Activated T-helper 17 cell treated with anti-CD3 and anti-CD28 coated beads, Interleukin-2, amount 50 U/mL, for 72 hours (primary cell): ENCODE measurements at regions not wholly inside any gene's neighbourhood (a gene's known extent, or its start where the extent isn't known, plus 50 kb on each side); places are given as distances from the start of the nearest gene placed in this dataset.
A peak's percentile ranks its signal among the peaks of the same experiment; 100 is the strongest.

Experiments used
- ATAC-seq: fragments of 150-1000 bp; cut with Tn5 transposase; replicated peaks from 2 replicates; pipeline ENCODE4 v1.10.0; 2021; ENCODE audit warnings: mild to moderate bottlenecking, moderate library complexity
- H3K27ac Mint-ChIP-seq: one replicate; pipeline ENCODE4 v1.8.0; 2022; ENCODE audit warnings: mixed read lengths
- H3K27me3 Mint-ChIP-seq: one replicate; pipeline ENCODE4 v1.8.0; 2022; ENCODE audit warnings: mixed read lengths
- H3K36me3 Mint-ChIP-seq: one replicate; pipeline ENCODE4 v1.8.0; 2022; ENCODE audit warnings: low read depth, mild to moderate bottlenecking, mixed read lengths
- H3K4me1 Mint-ChIP-seq: one replicate; pipeline ENCODE4 v1.8.0; 2022; ENCODE audit warnings: mixed read lengths
- H3K4me3 Mint-ChIP-seq: one replicate; pipeline ENCODE4 v1.8.0; 2022; ENCODE audit warnings: mild to moderate bottlenecking, mixed read lengths
- H3K9me3 Mint-ChIP-seq: one replicate; pipeline ENCODE4 v1.8.0; 2022; ENCODE audit warnings: mixed read lengths

DNA sequence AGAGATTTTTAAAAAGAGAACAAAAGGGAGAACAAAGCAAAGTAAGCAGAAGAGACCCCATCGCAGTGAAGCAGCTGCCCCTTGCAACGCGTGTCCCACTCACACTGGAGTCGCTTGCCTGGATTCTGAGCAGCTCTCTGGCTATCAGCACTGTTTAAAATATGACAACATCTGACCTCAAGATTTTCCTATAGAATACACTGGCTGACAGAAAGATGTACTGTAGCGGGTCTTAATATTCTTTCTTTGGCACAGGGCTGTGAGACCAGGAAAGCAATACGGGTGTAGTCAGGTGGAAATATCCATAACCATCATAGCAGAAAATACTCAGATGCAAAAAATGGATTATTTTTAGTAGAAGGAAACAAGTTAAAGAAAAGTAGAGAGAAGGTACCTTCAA, 125.7 kb upstream of the TNS3 start:
- H3K9me3 Mint-ChIP-seq, result no peaks in the 10 kb centered on the region
- H3K27me3 Mint-ChIP-seq, result no peaks in the 10 kb centered on the region
- ATAC-seq, result no peak
- H3K36me3 Mint-ChIP-seq, result no peaks in the 10 kb centered on the region
- H3K27ac Mint-ChIP-seq, result no peak overlapping the region
- H3K4me3 Mint-ChIP-seq, result no peak overlapping the region
- no peaks in the 10 kb centered on the region for H3K4me1 Mint-ChIP-seq

DNA sequence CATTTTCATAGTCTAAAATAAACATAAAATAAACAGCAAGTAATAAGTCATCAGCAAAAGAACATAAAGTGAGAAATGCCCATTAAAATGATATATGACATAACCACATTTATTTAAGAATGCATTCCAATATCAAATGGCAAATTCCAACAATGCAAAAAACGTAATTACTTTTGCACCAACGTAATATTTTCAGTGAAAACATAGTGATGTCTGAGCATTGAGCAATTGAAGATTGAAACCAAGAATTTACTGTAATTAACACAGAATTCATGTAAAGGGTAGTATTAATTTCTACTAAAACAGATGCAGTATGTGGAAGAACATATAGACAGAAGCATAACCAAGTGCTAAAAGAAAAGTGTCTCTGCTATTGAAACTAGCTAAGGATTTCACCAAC, 123.0 kb upstream of the TNS3 start:
- Mint-ChIP-seq H3K27ac (no peak overlapping the region), H3K36me3 (no peaks in the 10 kb centered on the region)

GRCh38 chr7:47702080-47702479, 120.2 kb upstream of the TNS3 start:
- no peaks in the 10 kb centered on the region for H3K36me3 Mint-ChIP-seq
- no peak overlapping the region for H3K27ac Mint-ChIP-seq
- ATAC-seq, result no peak
- no peaks in the 10 kb centered on the region for H3K9me3 Mint-ChIP-seq
- no peaks in the 10 kb centered on the region for H3K27me3 Mint-ChIP-seq
- no peaks in the 10 kb centered on the region for H3K4me1 Mint-ChIP-seq
- H3K4me3 Mint-ChIP-seq, result no peak overlapping the region

More for the DNA sequence above, 123.0 kb upstream of the TNS3 start:
- Mint-ChIP-seq H3K4me1 (no peaks in the 10 kb centered on the region), H3K27me3 (no peaks in the 10 kb centered on the region), H3K9me3 (no peaks in the 10 kb centered on the region), H3K4me3 (no peak overlapping the region)
- ATAC-seq, result no peak

DNA sequence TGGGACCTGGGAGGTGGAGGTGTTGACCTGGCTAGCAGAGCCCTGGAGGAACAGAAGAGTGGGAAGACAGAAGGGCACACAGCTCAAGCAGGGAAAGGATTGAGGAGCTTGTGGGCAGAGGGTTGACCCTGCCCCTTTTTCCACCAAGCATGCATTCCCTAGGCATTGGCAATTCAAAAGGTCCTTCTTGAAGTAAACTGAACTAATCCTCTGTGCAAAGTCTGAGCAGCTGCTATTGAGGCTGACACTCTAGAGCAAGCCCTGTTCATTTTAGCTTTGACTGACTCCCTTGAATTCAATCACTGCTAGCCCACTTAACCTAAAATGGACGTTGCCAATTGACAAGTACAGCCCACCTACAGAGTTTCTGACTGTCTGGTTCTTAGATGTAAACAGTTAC, 116.5 kb upstream of the TNS3 start:
- ATAC-seq, result no peak
- H3K36me3 Mint-ChIP-seq, result no peaks in the 10 kb centered on the region

DNA sequence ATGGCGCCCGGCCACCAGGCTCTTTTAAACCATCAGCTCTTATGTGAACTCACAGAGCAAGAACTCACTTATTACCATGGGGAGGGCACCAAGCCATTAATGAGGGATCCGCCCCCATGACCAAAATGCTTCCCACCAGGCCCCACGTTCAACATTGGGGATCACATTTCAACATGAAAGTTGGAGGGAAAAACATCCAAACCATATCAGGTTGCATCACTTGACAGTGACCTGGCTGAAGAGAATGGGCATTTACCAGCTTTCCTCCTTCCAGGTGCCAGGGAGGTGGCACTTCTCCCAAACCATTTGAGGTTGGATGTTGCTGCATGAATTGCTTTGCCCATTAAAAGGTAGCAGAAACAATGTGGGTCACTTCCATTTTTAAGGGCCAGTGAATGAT, 115.6 kb upstream of the TNS3 start:
- ATAC-seq, result no peak
- Mint-ChIP-seq H3K4me1 (no peaks in the 10 kb centered on the region), H3K36me3 (no peaks in the 10 kb centered on the region), H3K4me3 (no peak overlapping the region), H3K27ac (no peak overlapping the region), H3K9me3 (no peaks in the 10 kb centered on the region), H3K27me3 (no peaks in the 10 kb centered on the region)

More for the DNA sequence above, 116.5 kb upstream of the TNS3 start:
- Mint-ChIP-seq H3K9me3 (no peaks in the 10 kb centered on the region), H3K27me3 (no peaks in the 10 kb centered on the region), H3K27ac (no peak overlapping the region), H3K4me3 (no peak overlapping the region), H3K4me1 (no peaks in the 10 kb centered on the region)

- no peak for ATAC-seq
- Mint-ChIP-seq H3K9me3 (no peaks in the 10 kb centered on the region), H3K36me3 (no peaks in the 10 kb centered on the region), H3K4me1 (no peaks in the 10 kb centered on the region), H3K27ac (no peak overlapping the region), H3K27me3 (no peaks in the 10 kb centered on the region), H3K4me3 (no peak overlapping the region)
These were observed 114.3 kb upstream of the TNS3 start for GRCh38 chr7:47696152-47696710.

GRCh38 chr7:47693216-47693615, 111.3 kb upstream of the TNS3 start:
- no peaks in the 10 kb centered on the region for H3K27me3 Mint-ChIP-seq
- no peaks in the 10 kb centered on the region for H3K36me3 Mint-ChIP-seq
- no peak overlapping the region for H3K27ac Mint-ChIP-seq
- no peak for ATAC-seq
- no peak overlapping the region for H3K4me3 Mint-ChIP-seq
- H3K9me3 Mint-ChIP-seq, result no peaks in the 10 kb centered on the region
- H3K4me1 Mint-ChIP-seq, result no peaks in the 10 kb centered on the region

GRCh38 chr7:47691988-47692387, 110.1 kb upstream of the TNS3 start:
- ATAC-seq, result no peak
- Mint-ChIP-seq H3K9me3 (no peaks in the 10 kb centered on the region), H3K27ac (no peak overlapping the region), H3K4me3 (no peak overlapping the region), H3K27me3 (no peaks in the 10 kb centered on the region), H3K4me1 (no peaks in the 10 kb centered on the region), H3K36me3 (no peaks in the 10 kb centered on the region)

DNA sequence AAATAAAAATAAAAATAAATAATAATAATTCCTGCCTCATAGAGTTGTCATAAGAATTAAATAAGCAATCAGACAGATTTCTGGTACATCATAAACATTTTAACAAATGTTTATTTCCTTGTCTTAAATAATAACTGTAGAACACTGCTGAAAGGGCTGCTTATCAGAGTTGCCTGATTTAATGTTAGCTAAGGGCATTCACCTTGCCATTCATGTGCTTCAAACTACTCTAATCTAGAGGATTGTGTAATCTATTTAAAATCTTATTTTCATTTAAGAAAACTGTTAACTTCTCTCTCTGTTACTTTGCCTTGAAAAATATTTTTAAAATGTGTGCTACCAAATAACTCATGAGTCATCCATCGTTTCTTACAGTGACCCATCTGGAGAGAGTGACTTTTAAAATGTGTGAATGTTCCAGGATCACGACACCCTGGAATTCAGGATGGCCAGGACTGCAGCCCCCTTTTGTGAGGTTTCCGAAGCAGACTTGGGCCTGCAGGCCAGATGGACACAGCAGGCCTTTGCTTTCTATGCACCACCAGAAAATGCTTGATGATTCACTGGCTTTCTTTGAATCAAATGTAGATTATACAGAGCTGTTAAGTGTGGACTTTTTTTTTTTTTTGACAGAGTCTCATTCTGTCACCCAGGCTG, 109.1 kb upstream of the TNS3 start:
- Mint-ChIP-seq H3K27me3 (no peaks in the 10 kb centered on the region), H3K4me1 (no peaks in the 10 kb centered on the region), H3K27ac (no peak overlapping the region), H3K36me3 (no peaks in the 10 kb centered on the region), H3K4me3 (no peak overlapping the region), H3K9me3 (no peaks in the 10 kb centered on the region)
- ATAC-seq, result no peak

- Mint-ChIP-seq H3K9me3 (no peaks in the 10 kb centered on the region), H3K36me3 (no peaks in the 10 kb centered on the region), H3K4me1 (no peaks in the 10 kb centered on the region), H3K27ac (no peak overlapping the region), H3K4me3 (no peak overlapping the region), H3K27me3 (no peaks in the 10 kb centered on the region)
- no peak for ATAC-seq
These were observed 107.6 kb upstream of the TNS3 start for GRCh38 chr7:47689558-47689957.

DNA sequence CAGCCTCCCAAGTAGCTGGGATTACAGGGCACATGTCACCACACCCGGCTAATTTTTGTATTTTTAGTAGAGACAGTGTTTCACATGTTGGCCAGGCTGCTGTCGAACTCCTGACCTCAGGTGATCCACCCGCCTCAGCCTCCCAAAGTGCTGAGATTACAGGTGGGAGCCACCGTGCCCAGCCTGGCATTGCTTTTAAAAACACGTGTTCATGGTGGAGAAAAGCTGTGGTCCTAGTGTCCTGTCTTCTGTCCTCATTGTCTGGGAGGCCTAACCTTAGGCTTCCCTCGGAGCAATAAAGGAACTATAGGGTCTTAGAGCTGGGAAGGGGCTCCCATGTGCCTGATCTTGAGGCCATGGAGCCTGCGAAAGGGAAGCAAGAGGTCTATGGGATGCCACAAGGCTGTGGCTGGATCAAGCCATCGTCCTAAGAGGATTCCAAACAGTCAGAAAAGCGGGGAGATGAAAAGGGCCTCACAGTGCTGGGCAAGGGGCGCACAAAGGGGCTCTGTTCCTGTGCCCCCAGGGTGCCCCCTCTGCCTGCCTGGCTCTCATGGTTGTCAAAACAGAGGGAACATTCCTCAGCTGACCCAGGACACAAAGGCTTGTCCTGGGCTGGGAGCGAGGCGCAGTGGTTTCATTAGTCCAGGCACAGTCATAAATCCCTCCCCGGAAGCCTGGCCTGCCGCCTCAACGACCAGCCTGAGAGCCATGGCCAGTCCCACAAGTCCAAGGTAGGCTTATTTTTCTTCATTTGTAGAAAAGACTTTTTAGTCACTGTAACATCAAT, 106.6 kb upstream of the TNS3 start:
- H3K4me3 Mint-ChIP-seq, result no peak overlapping the region
- H3K36me3 Mint-ChIP-seq, result no peaks in the 10 kb centered on the region
- no peaks in the 10 kb centered on the region for H3K4me1 Mint-ChIP-seq
- no peak overlapping the region for H3K27ac Mint-ChIP-seq
- H3K9me3 Mint-ChIP-seq, result no peaks in the 10 kb centered on the region
- no peaks in the 10 kb centered on the region for H3K27me3 Mint-ChIP-seq
- ATAC-seq, result no peak

GRCh38 chr7:47685712-47686376, 103.9 kb upstream of the TNS3 start:
- H3K36me3 Mint-ChIP-seq, result no peaks in the 10 kb centered on the region
- no peak overlapping the region for H3K27ac Mint-ChIP-seq
- H3K27me3 Mint-ChIP-seq, result no peaks in the 10 kb centered on the region
- no peak overlapping the region for H3K4me3 Mint-ChIP-seq
- no peaks in the 10 kb centered on the region for H3K9me3 Mint-ChIP-seq
- no peaks in the 10 kb centered on the region for H3K4me1 Mint-ChIP-seq
- no peak for ATAC-seq

- Mint-ChIP-seq H3K27ac (no peak overlapping the region), H3K4me3 (no peak overlapping the region), H3K27me3 (no peaks in the 10 kb centered on the region), H3K9me3 (no peaks in the 10 kb centered on the region), H3K4me1 (no peaks in the 10 kb centered on the region), H3K36me3 (no peaks in the 10 kb centered on the region)
- ATAC-seq, result no peak
These were observed 103.2 kb upstream of the TNS3 start for GRCh38 chr7:47685151-47685550.

- H3K36me3 Mint-ChIP-seq, result no peaks in the 10 kb centered on the region
These were observed 102.8 kb upstream of the TNS3 start for GRCh38 chr7:47684728-47685127.

GRCh38 chr7:47683485-47683898, 101.6 kb upstream of the TNS3 start:
- H3K4me3 Mint-ChIP-seq, result no peak overlapping the region
- ATAC-seq, result peak; percentile 12
- H3K4me1 Mint-ChIP-seq, result no peaks in the 10 kb centered on the region
- H3K27me3 Mint-ChIP-seq, result no peaks in the 10 kb centered on the region
- no peaks in the 10 kb centered on the region for H3K9me3 Mint-ChIP-seq
- H3K27ac Mint-ChIP-seq, result no peak overlapping the region
- H3K36me3 Mint-ChIP-seq, result no peaks in the 10 kb centered on the region

More at GRCh38 chr7:47684728-47685127, 102.8 kb upstream of the TNS3 start:
- H3K27ac Mint-ChIP-seq, result no peak overlapping the region
- H3K4me1 Mint-ChIP-seq, result no peaks in the 10 kb centered on the region
- no peaks in the 10 kb centered on the region for H3K9me3 Mint-ChIP-seq
- ATAC-seq, result no peak
- no peaks in the 10 kb centered on the region for H3K27me3 Mint-ChIP-seq
- H3K4me3 Mint-ChIP-seq, result no peak overlapping the region
